PC-9 (cell line): ENCODE measurements at regions not wholly inside any gene's neighbourhood (a gene's known extent, or its start where the extent isn't known, plus 50 kb on each side); places are given as distances from the start of the nearest gene placed in this dataset.

Experiments used
- CTCF ChIP-seq: fragments of 200-600 bp; sonication (generic); conservative IDR thresholded peaks from 2 replicates; pipeline ENCODE4 v1.6.1; 2017; ENCODE audit warnings: mixed run types, antibody characterized with exemption, mild to moderate bottlenecking, moderate library complexity
- EZH2 ChIP-seq: fragments of 200-600 bp; sonication (generic); IDR thresholded peaks from 2 replicates; pipeline ENCODE4 v1.8.0; 2017; ENCODE audit warnings: antibody characterized with exemption, low read depth

GRCh38 chr4:184922301-184922700, 96.0 kb upstream of the HELT start:
- TF ChIP-seq CTCF: no peak
- TF ChIP-seq EZH2: no peak
